CD4-positive, alpha-beta T cell (primary cell): ENCODE measurements at regions not wholly inside any gene's neighbourhood (a gene's known extent, or its start where the extent isn't known, plus 50 kb on each side); places are given as distances from the start of the nearest gene placed in this dataset.

Experiments used
- ATAC-seq: fragments of 200-7000 bp; cut with Tn5 transposase; one replicate; pipeline ENCODE4 v1.10.0; 2022; ENCODE audit warnings: mild to moderate bottlenecking; ENCODE audit not compliant: poor library complexity
- CTCF ChIA-PET: fragments of 350-600 bp; sonication (Branson Sonifier 250); formaldehyde crosslinking; loops from one replicate; lab custom pipeline; 2021; ENCODE audit warnings: antibody characterized with exemption, inconsistent platforms; lab: Charles Lee
- POLR2A ChIA-PET: fragments of 350-600 bp; sonication (Branson Sonifier 250); formaldehyde crosslinking; loops from one replicate; lab custom pipeline; 2021; ENCODE audit warnings: antibody characterized with exemption, inconsistent platforms; lab: Charles Lee
- DNase-seq, 14 experiments: peaks; one replicate each; pipeline ENCODE4 v3.0.0-alpha.2; 2013 to 2020; ENCODE audit warnings: mixed read lengths in 2 of 14
- H3K27ac ChIP-seq, 2 donors: one replicate each; pipeline versions ENCODE4 v1.5.1 to v1.7.0; 2013; ENCODE audit warnings: low read length in 2 of 2, low read depth in 1 of 2, mild to moderate bottlenecking in 1 of 2
- H3K27me3 ChIP-seq, 2 experiments: 1 replicate in 1 of 2; 2 replicates in 1 of 2; pipeline versions ENCODE4 v1.6.1 to v1.7.0; 2013; ENCODE audit warnings: low read length in 2 of 2, control low read depth in 1 of 2, mild to moderate bottlenecking in 1 of 2, moderate library complexity in 1 of 2; ENCODE audit not compliant: insufficient read depth in 2 of 2, control insufficient read depth in 1 of 2
- H3K36me3 ChIP-seq: one replicate; pipeline ENCODE4 v1.6.1; 2013; ENCODE audit warnings: low read length, control low read depth; ENCODE audit not compliant: insufficient read depth
- H3K4me1 ChIP-seq: one replicate; pipeline ENCODE4 v1.6.1; 2013; ENCODE audit warnings: low read length, control low read depth; ENCODE audit not compliant: insufficient read depth
- H3K4me3 ChIP-seq: one replicate; pipeline ENCODE4 v1.5.1; 2013; ENCODE audit warnings: mild to moderate bottlenecking, low read length, moderate library complexity
- H3K9me3 ChIP-seq, 2 experiments: 1 replicate in 1 of 2; 2 replicates in 1 of 2; pipeline versions ENCODE4 v1.6.1 to v1.7.0; 2013; ENCODE audit warnings: low read length in 2 of 2, mild to moderate bottlenecking in 2 of 2, control low read depth in 1 of 2, moderate library complexity in 1 of 2; ENCODE audit not compliant: control insufficient read depth in 1 of 2, insufficient read depth in 1 of 2
- H3K27ac Mint-ChIP-seq: one replicate; pipeline ENCODE4 v1.8.0; 2020; ENCODE audit warnings: mixed read lengths
- H3K27me3 Mint-ChIP-seq: one replicate; pipeline ENCODE4 v1.8.0; 2021; ENCODE audit warnings: mixed read lengths
- H3K36me3 Mint-ChIP-seq: one replicate; pipeline ENCODE4 v1.8.0; 2021; ENCODE audit warnings: low read depth, mixed read lengths
- H3K4me1 Mint-ChIP-seq: one replicate; pipeline ENCODE4 v1.8.0; 2021; ENCODE audit warnings: low read depth, mixed read lengths
- H3K4me3 Mint-ChIP-seq: one replicate; pipeline ENCODE4 v1.8.0; 2020; ENCODE audit warnings: mild to moderate bottlenecking, mixed read lengths
- H3K9me3 Mint-ChIP-seq: one replicate; pipeline ENCODE4 v1.8.0; 2020; ENCODE audit warnings: mixed read lengths
- CTCF ChIP-seq: fragments of 200-600 bp; IDR thresholded peaks from one replicate; pipeline ENCODE4 v1.8.0; 2022; ENCODE audit warnings: antibody characterized with exemption, mild to moderate bottlenecking
- intact Hi-C, 2 experiments: fragments of 100-400 bp; cut with DNase I in 1 of 2; cut with micrococcal nuclease in 1 of 2; formaldehyde crosslinking; loops; one replicate each; pipeline versions ENCODE4 v1.15.1 to v1.9.0; 2023 to 2025; cut with DNase I, micrococcal nuclease

GRCh38 chr7:94245500-94245899 is 149.2 kb upstream of the COL1A2 start:
- Histone ChIP-seq H3K27me3 (no peaks in the 10 kb centered on the region), H3K9me3 (no peaks in the 10 kb centered on the region), H3K36me3 (no peaks in the 10 kb centered on the region), H3K4me1 (no peaks in the 10 kb centered on the region), H3K27ac (no peak overlapping the region), H3K4me3 (no peak overlapping the region)
- POLR2A ChIA-PET, result no interaction called here
- Mint-ChIP-seq H3K36me3 (no peaks in the 10 kb centered on the region), H3K4me3 (no peak overlapping the region), H3K27me3 (no peaks in the 10 kb centered on the region), H3K27ac (no peak overlapping the region), H3K9me3 (no peaks in the 10 kb centered on the region), H3K4me1 (no peaks in the 10 kb centered on the region)
- CTCF ChIA-PET, result no interaction called here
- no peak for TF ChIP-seq CTCF
- intact Hi-C loops, result no loop called here
- DNase-seq (no peak), ATAC-seq (no peak)

DNA sequence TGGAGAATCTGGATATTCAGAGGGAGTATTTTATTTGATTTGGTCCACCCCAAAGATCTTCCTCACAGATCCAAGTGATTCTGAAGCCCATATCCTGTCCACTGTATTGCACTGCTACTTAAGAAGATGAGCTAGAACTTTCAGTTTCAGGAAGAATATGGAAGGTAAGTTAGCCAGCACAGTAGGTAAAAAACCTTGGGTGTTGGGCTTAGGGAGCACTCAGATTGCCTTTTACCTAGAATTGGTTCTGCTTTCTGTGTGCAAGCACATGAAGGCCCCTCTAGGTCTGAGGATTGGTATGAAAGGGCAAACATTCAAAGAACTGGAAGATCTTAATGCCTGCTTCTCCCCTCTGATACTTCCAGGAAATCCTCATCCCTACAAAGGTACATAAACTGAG is 146.7 kb upstream of the COL1A2 start:
- no peak for TF ChIP-seq CTCF
- Mint-ChIP-seq H3K27me3 (no peaks in the 10 kb centered on the region), H3K4me1 (no peaks in the 10 kb centered on the region), H3K9me3 (no peaks in the 10 kb centered on the region), H3K4me3 (no peak overlapping the region), H3K36me3 (no peaks in the 10 kb centered on the region), H3K27ac (no peak overlapping the region)
- H3K9me3 ChIP-seq, result no peaks in the 10 kb centered on the region
- ChIA-PET POLR2A (no interaction called here), CTCF (no interaction called here)
- H3K27ac ChIP-seq, result no peak overlapping the region
- no peak for ATAC-seq
- intact Hi-C loops, result no loop called here
- no peaks in the 10 kb centered on the region for H3K27me3 ChIP-seq
- H3K36me3 ChIP-seq, result no peaks in the 10 kb centered on the region
- no peak overlapping the region for H3K4me3 ChIP-seq
- H3K4me1 ChIP-seq, result no peaks in the 10 kb centered on the region
- no peak for DNase-seq

GRCh38 chr7:94249631-94250030 is 145.1 kb upstream of the COL1A2 start:
- Mint-ChIP-seq H3K9me3 (no peaks in the 10 kb centered on the region), H3K27me3 (no peaks in the 10 kb centered on the region), H3K4me3 (no peak overlapping the region), H3K36me3 (no peaks in the 10 kb centered on the region), H3K4me1 (no peaks in the 10 kb centered on the region), H3K27ac (no peak overlapping the region)
- Histone ChIP-seq H3K9me3 (no peaks in the 10 kb centered on the region), H3K4me1 (no peaks in the 10 kb centered on the region), H3K27ac (no peak overlapping the region), H3K4me3 (no peak overlapping the region), H3K36me3 (no peaks in the 10 kb centered on the region), H3K27me3 (no peaks in the 10 kb centered on the region)
- intact Hi-C loops, result no loop called here
- ChIA-PET POLR2A (no interaction called here), CTCF (no interaction called here)
- DNase-seq (no peak), ATAC-seq (no peak)
- no peak for TF ChIP-seq CTCF
